ENCODE measurements at regions not wholly inside any gene's neighbourhood (a gene's known extent, or its start where the extent isn't known, plus 50 kb on each side); places are given as distances from the start of the nearest gene placed in this dataset.
A peak's percentile ranks its signal among the peaks of the same experiment; 100 is the strongest.
"Not testable (repeated sequence)": the region's sequence is repeated elsewhere in the genome, so short reads cannot be mapped to it uniquely, and the experiment has no call there.

- Mint-ChIP-seq H3K36me3 (no peaks in the 10 kb centered on the region), H3K4me3 (no peak overlapping the region), H3K27me3 (ENCODE audit: low read depth) (no peaks in the 10 kb centered on the region), H3K9me3 (peaks cover 5% of the 10 kb centered on the region), H3K27ac (no peak overlapping the region), H3K4me1 (no peaks in the 10 kb centered on the region)
- TF ChIP-seq, protein P1, sequence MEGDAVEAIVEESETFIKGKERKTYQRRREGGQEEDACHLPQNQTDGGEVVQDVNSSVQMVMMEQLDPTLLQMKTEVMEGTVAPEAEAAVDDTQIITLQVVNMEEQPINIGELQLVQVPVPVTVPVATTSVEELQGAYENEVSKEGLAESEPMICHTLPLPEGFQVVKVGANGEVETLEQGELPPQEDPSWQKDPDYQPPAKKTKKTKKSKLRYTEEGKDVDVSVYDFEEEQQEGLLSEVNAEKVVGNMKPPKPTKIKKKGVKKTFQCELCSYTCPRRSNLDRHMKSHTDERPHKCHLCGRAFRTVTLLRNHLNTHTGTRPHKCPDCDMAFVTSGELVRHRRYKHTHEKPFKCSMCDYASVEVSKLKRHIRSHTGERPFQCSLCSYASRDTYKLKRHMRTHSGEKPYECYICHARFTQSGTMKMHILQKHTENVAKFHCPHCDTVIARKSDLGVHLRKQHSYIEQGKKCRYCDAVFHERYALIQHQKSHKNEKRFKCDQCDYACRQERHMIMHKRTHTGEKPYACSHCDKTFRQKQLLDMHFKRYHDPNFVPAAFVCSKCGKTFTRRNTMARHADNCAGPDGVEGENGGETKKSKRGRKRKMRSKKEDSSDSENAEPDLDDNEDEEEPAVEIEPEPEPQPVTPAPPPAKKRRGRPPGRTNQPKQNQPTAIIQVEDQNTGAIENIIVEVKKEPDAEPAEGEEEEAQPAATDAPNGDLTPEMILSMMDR (IDR thresholded peaks at IDR 0.05; ENCODE audit: unreplicated experiment) = no peak
- no peak for DNase-seq (ENCODE audit: low spot score in 2 of 2, unreplicated experiment in 2 of 2)
Measured at GRCh38 chr9:17878810-17879370, 300.0 kb downstream of the SH3GL2 start.

DNA sequence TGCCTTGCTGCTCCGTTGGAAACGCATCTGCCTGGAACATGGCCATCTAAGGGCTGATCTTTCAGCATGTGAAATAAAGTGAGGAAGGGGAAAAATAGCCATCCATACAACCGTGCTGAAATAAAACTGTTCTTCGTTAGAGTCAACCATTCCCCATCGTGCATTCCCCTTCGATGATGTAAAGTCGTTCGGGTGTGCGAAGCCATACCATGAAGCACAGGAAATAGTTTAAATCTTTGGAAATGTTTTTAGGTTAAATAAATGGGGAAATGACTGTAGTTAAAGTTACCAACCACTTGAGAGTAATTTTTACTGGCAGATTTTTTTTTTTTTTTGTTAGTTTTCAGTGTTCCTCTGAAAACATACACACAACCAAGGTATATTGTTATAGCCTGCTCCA, 302.5 kb downstream of the SH3GL2 start:
- no peak overlapping the region for H3K27ac Mint-ChIP-seq
- no peaks in the 10 kb centered on the region for H3K4me1 Mint-ChIP-seq
- no peaks in the 10 kb centered on the region for H3K36me3 Mint-ChIP-seq
- DNase-seq (ENCODE audit: low spot score in 2 of 2, unreplicated experiment in 2 of 2) = no peak
- no peaks in the 10 kb centered on the region for H3K9me3 Mint-ChIP-seq
- H3K27me3 Mint-ChIP-seq (ENCODE audit: low read depth) = peaks cover 6% of the 10 kb centered on the region
- H3K4me3 Mint-ChIP-seq = no peak overlapping the region
- TF ChIP-seq, protein P1 (IDR thresholded peaks at IDR 0.05; ENCODE audit: unreplicated experiment) = no peak

GRCh38 chr9:17882688-17883594, 304.1 kb downstream of the SH3GL2 start:
- TF ChIP-seq, protein P1 (IDR thresholded peaks at IDR 0.05; ENCODE audit: unreplicated experiment) = no peak
- no peak for DNase-seq (ENCODE audit: low spot score in 2 of 2, unreplicated experiment in 2 of 2)
- Mint-ChIP-seq H3K9me3 (no peaks in the 10 kb centered on the region), H3K27ac (no peak overlapping the region), H3K27me3 (ENCODE audit: low read depth) (peaks cover 6% of the 10 kb centered on the region), H3K4me1 (no peaks in the 10 kb centered on the region), H3K4me3 (no peak overlapping the region), H3K36me3 (no peaks in the 10 kb centered on the region)

GRCh38 chr9:17888066-17888465, 309.2 kb downstream of the SH3GL2 start:
- TF ChIP-seq, protein P1 (IDR thresholded peaks at IDR 0.05; ENCODE audit: unreplicated experiment) = no peak
- peaks cover 6% of the 10 kb centered on the region for H3K27me3 Mint-ChIP-seq (ENCODE audit: low read depth)
- peaks cover 6% of the 10 kb centered on the region for H3K4me1 Mint-ChIP-seq
- no peaks in the 10 kb centered on the region for H3K36me3 Mint-ChIP-seq
- DNase-seq (ENCODE audit: low spot score in 2 of 2, unreplicated experiment in 2 of 2) = no peak
- no peak overlapping the region for H3K4me3 Mint-ChIP-seq
- H3K9me3 Mint-ChIP-seq = no peaks in the 10 kb centered on the region
- no peak overlapping the region for H3K27ac Mint-ChIP-seq

- H3K4me1 Mint-ChIP-seq = peaks cover 10% of the 10 kb centered on the region
- H3K27me3 Mint-ChIP-seq (ENCODE audit: low read depth); DNase-seq (ENCODE audit: low spot score in 2 of 2, unreplicated experiment in 2 of 2); H3K4me3 Mint-ChIP-seq; H3K27ac Mint-ChIP-seq; H3K36me3 Mint-ChIP-seq; H3K9me3 Mint-ChIP-seq: not testable (repeated sequence)
Measured at GRCh38 chr9:17888964-17889363, 310.1 kb downstream of the SH3GL2 start.

DNA sequence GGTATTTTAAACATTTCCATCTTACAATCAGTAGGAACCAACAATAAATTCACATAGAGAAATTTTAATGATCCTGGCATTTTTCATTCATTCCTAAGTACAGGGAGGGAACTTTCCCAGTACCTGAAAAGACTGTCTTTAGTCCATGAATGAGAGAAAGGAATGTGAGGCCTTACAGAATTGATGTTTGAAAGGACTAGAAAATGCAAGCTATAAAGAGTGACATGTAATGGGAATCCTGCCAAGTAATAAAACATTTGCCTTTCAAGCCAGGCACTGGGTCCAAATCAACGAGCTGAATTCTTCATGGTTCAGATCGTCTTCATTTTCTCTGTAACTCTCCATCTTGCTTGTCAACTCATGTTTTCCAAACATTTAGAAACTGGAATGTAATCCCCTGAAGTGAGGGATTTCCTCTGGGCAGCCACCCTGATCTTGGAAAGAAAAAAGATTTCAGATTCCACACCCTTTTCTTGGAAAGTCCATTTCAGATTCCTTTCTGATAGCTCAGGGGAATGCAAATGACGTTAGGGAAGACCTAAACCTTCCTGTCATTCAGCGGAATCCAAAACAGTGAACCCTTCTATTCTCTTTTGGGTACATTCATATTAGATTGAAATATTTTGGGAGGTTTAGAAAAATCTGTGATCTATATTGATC, 315.8 kb downstream of the SH3GL2 start:
- H3K4me1 Mint-ChIP-seq = peaks cover 25% of the 10 kb centered on the region
- TF ChIP-seq, protein P1 (IDR thresholded peaks at IDR 0.05; ENCODE audit: unreplicated experiment) = no peak
- no peaks in the 10 kb centered on the region for H3K27me3 Mint-ChIP-seq (ENCODE audit: low read depth)
- H3K4me3 Mint-ChIP-seq = no peak overlapping the region
- peak overlapping the region; percentile 57 for H3K27ac Mint-ChIP-seq
- no peaks in the 10 kb centered on the region for H3K36me3 Mint-ChIP-seq
- DNase-seq (ENCODE audit: low spot score in 2 of 2, unreplicated experiment in 2 of 2) = no peak
- peaks cover 7% of the 10 kb centered on the region for H3K9me3 Mint-ChIP-seq

All from mesothelial cell of epicardium (in vitro differentiated cells).